Osteocyte (in vitro differentiated cells): ENCODE measurements at regions not wholly inside any gene's neighbourhood (a gene's known extent, or its start where the extent isn't known, plus 50 kb on each side); places are given as distances from the start of the nearest gene placed in this dataset.
A peak's percentile ranks its signal among the peaks of the same experiment; 100 is the strongest.

Experiments
- DNase-seq: peaks from one replicate; pipeline ENCODE4 v3.0.0; 2021; ENCODE audit warnings: mixed read lengths; ENCODE audit not compliant: unreplicated experiment; ENCODE audit errors: extremely low spot score
- H3K27ac Mint-ChIP-seq: one replicate; pipeline ENCODE4 v1.8.0; 2021; ENCODE audit warnings: mild to moderate bottlenecking, mixed read lengths; ENCODE audit not compliant: unreplicated experiment
- H3K27me3 Mint-ChIP-seq: one replicate; pipeline ENCODE4 v1.8.0; 2021; ENCODE audit warnings: mixed read lengths; ENCODE audit not compliant: unreplicated experiment
- H3K36me3 Mint-ChIP-seq: one replicate; pipeline ENCODE4 v1.8.0; 2021; ENCODE audit warnings: mixed read lengths; ENCODE audit not compliant: unreplicated experiment
- H3K4me1 Mint-ChIP-seq: one replicate; pipeline ENCODE4 v1.8.0; 2021; ENCODE audit warnings: mixed read lengths; ENCODE audit not compliant: unreplicated experiment
- H3K4me3 Mint-ChIP-seq: one replicate; pipeline ENCODE4 v1.8.0; 2021; ENCODE audit warnings: mild to moderate bottlenecking, moderate library complexity, mixed read lengths; ENCODE audit not compliant: unreplicated experiment
- H3K9me3 Mint-ChIP-seq: one replicate; pipeline ENCODE4 v1.8.0; 2021; ENCODE audit warnings: mixed read lengths; ENCODE audit not compliant: unreplicated experiment
- CTCF ChIP-seq: fragments of 200-600 bp; sonication (generic); IDR thresholded peaks from 2 replicates; pipeline ENCODE4 v1.5.0; 2021; ENCODE audit warnings: antibody characterized with exemption, mild to moderate bottlenecking, moderate library complexity

- no peak overlapping the region for H3K4me3 Mint-ChIP-seq
- H3K4me1 Mint-ChIP-seq = no peaks in the 10 kb centered on the region
- no peak for TF ChIP-seq CTCF
- no peak overlapping the region for H3K27ac Mint-ChIP-seq
- H3K9me3 Mint-ChIP-seq = no peaks in the 10 kb centered on the region
- DNase-seq = no peak
- no peaks in the 10 kb centered on the region for H3K36me3 Mint-ChIP-seq
- H3K27me3 Mint-ChIP-seq = peaks cover 7% of the 10 kb centered on the region
Observed at GRCh38 chr10:90650858-90651257, 207.0 kb downstream of the HTR7 start.

GRCh38 chr10:90652519-90652918, 205.3 kb downstream of the HTR7 start:
- H3K27ac Mint-ChIP-seq = no peak overlapping the region
- TF ChIP-seq CTCF = peak; percentile 45
- no peaks in the 10 kb centered on the region for H3K36me3 Mint-ChIP-seq
- peaks cover 6% of the 10 kb centered on the region for H3K27me3 Mint-ChIP-seq
- no peak overlapping the region for H3K4me3 Mint-ChIP-seq
- no peaks in the 10 kb centered on the region for H3K4me1 Mint-ChIP-seq
- no peak for DNase-seq
- no peaks in the 10 kb centered on the region for H3K9me3 Mint-ChIP-seq

GRCh38 chr10:90658791-90659190, 199.0 kb downstream of the HTR7 start:
- no peak overlapping the region for H3K27ac Mint-ChIP-seq
- no peak for TF ChIP-seq CTCF
- peaks cover 28% of the 10 kb centered on the region for H3K27me3 Mint-ChIP-seq
- no peaks in the 10 kb centered on the region for H3K4me1 Mint-ChIP-seq
- H3K4me3 Mint-ChIP-seq = no peak overlapping the region
- DNase-seq = no peak
- no peaks in the 10 kb centered on the region for H3K36me3 Mint-ChIP-seq
- peaks cover 4% of the 10 kb centered on the region for H3K9me3 Mint-ChIP-seq

- TF ChIP-seq CTCF = no peak
- Mint-ChIP-seq H3K36me3 (no peaks in the 10 kb centered on the region), H3K27ac (no peak overlapping the region), H3K27me3 (peaks cover 45% of the 10 kb centered on the region), H3K4me3 (no peak overlapping the region), H3K9me3 (no peaks in the 10 kb centered on the region), H3K4me1 (no peaks in the 10 kb centered on the region)
- DNase-seq = no peak
Observed at GRCh38 chr10:90665905-90666662, 191.8 kb downstream of the HTR7 start.

GRCh38 chr10:90674461-90674860, 183.4 kb downstream of the HTR7 start:
- no peak overlapping the region for H3K27ac Mint-ChIP-seq
- no peak overlapping the region for H3K4me3 Mint-ChIP-seq
- DNase-seq = no peak
- no peak for TF ChIP-seq CTCF
- no peaks in the 10 kb centered on the region for H3K9me3 Mint-ChIP-seq
- H3K4me1 Mint-ChIP-seq = peaks cover 4% of the 10 kb centered on the region
- H3K36me3 Mint-ChIP-seq = no peaks in the 10 kb centered on the region
- H3K27me3 Mint-ChIP-seq = peaks cover 25% of the 10 kb centered on the region
